ENCODE measurements at regions not wholly inside any gene's neighbourhood (a gene's known extent, or its start where the extent isn't known, plus 50 kb on each side); places are given as distances from the start of the nearest gene placed in this dataset.

GRCh38 chr11:92329137-92329536 is 104.5 kb downstream of the FAT3 start:
- Histone ChIP-seq H3K9ac (ENCODE audit: insufficient read depth, low read length) (no peak overlapping the region), H3K4me2 (ENCODE audit: extremely low read depth, insufficient read depth, low read length) (no peak overlapping the region), H3K4me3 (replicated peaks in 1 of 4; ENCODE audit: control extremely low read depth in 1 of 4, insufficient read depth in 1 of 4, low read depth in 3 of 4, low read length in 4 of 4) (no peak overlapping the region), H3K4me1 (ENCODE audit: control insufficient read depth, extremely low read depth, insufficient read depth, low read length) (no peaks in the 10 kb centered on the region), H3K36me3 (ENCODE audit: control insufficient read depth, insufficient read depth, low read length) (no peaks in the 10 kb centered on the region), H2AFZ (ENCODE audit: low read length) (no peak overlapping the region), H3K27ac (ENCODE audit: insufficient read depth, low read length) (no peak overlapping the region), H4K20me1 (ENCODE audit: control insufficient read depth, extremely low read depth, insufficient read depth, low read length) (no peaks in the 10 kb centered on the region), H3K27me3 (ENCODE audit: control insufficient read depth, insufficient read depth, low read length) (no peaks in the 10 kb centered on the region), H3K9me3 (ENCODE audit: control insufficient read depth, insufficient read depth, low read depth, low read length) (no peaks in the 10 kb centered on the region), H3K79me2 (ENCODE audit: control insufficient read depth, insufficient read depth, low read length) (no peaks in the 10 kb centered on the region)
- no peak for DNase-seq (ENCODE audit: low read depth in 2 of 2)
- TF ChIP-seq EZH2 (IDR thresholded peaks at IDR 0.05; ENCODE audit: low read length, missing control alignments): no peak
- no peak for TF ChIP-seq CTCF (conservative IDR thresholded peaks at IDR 0.05 in 1 of 2, IDR thresholded peaks at IDR 0.05 in 1 of 2; ENCODE audit: low read depth in 1 of 2, low read length in 2 of 2)

DNA sequence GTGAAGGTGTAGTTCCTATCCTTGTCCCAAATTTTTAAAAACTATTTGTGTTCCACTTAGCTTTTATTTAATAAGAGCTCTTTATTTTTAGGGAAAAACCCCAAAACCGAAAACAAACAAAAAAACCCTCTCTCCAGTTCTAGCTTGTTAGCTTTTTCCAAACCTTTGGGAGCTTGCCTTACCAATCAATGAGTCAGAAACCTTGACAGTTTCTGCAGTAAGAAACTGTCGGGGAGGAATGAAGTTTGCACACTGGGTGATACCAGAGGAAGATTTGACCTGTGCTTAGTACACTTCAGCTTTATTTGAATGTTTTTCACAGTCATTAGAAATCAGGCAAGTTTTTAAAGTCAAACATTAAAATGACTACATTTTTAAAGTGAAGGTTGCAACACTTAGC is 105.0 kb downstream of the FAT3 start:
- no peak overlapping the region for H3K4me2 ChIP-seq (ENCODE audit: extremely low read depth, insufficient read depth, low read length)
- H3K36me3 ChIP-seq (ENCODE audit: control insufficient read depth, insufficient read depth, low read length): no peaks in the 10 kb centered on the region
- H3K4me1 ChIP-seq (ENCODE audit: control insufficient read depth, extremely low read depth, insufficient read depth, low read length): no peaks in the 10 kb centered on the region

GRCh38 chr11:92330114-92330513 is 105.5 kb downstream of the FAT3 start:
- Histone ChIP-seq H3K9ac (ENCODE audit: insufficient read depth, low read length) (no peak overlapping the region), H2AFZ (ENCODE audit: low read length) (no peak overlapping the region), H3K4me1 (ENCODE audit: control insufficient read depth, extremely low read depth, insufficient read depth, low read length) (no peaks in the 10 kb centered on the region), H3K36me3 (ENCODE audit: control insufficient read depth, insufficient read depth, low read length) (no peaks in the 10 kb centered on the region), H3K4me3 (replicated peaks in 1 of 4; ENCODE audit: control extremely low read depth in 1 of 4, insufficient read depth in 1 of 4, low read depth in 3 of 4, low read length in 4 of 4) (no peak overlapping the region), H3K9me3 (ENCODE audit: control insufficient read depth, insufficient read depth, low read depth, low read length) (no peaks in the 10 kb centered on the region), H4K20me1 (ENCODE audit: control insufficient read depth, extremely low read depth, insufficient read depth, low read length) (no peaks in the 10 kb centered on the region), H3K27ac (ENCODE audit: insufficient read depth, low read length) (no peak overlapping the region), H3K79me2 (ENCODE audit: control insufficient read depth, insufficient read depth, low read length) (no peaks in the 10 kb centered on the region), H3K27me3 (ENCODE audit: control insufficient read depth, insufficient read depth, low read length) (no peaks in the 10 kb centered on the region), H3K4me2 (ENCODE audit: extremely low read depth, insufficient read depth, low read length) (no peak overlapping the region)
- no peak for TF ChIP-seq EZH2 (IDR thresholded peaks at IDR 0.05; ENCODE audit: low read length, missing control alignments)
- no peak for TF ChIP-seq CTCF (conservative IDR thresholded peaks at IDR 0.05 in 1 of 2, IDR thresholded peaks at IDR 0.05 in 1 of 2; ENCODE audit: low read depth in 1 of 2, low read length in 2 of 2)
- DNase-seq (ENCODE audit: low read depth in 2 of 2): peak in 1 of 2 donors; percentile 39

More for the DNA sequence above, 105.0 kb downstream of the FAT3 start:
- H3K27me3 ChIP-seq (ENCODE audit: control insufficient read depth, insufficient read depth, low read length): no peaks in the 10 kb centered on the region
- H2AFZ ChIP-seq (ENCODE audit: low read length): no peak overlapping the region
- H4K20me1 ChIP-seq (ENCODE audit: control insufficient read depth, extremely low read depth, insufficient read depth, low read length): no peaks in the 10 kb centered on the region
- TF ChIP-seq CTCF (conservative IDR thresholded peaks at IDR 0.05 in 1 of 2, IDR thresholded peaks at IDR 0.05 in 1 of 2; ENCODE audit: low read depth in 1 of 2, low read length in 2 of 2) (no peak), EZH2 (IDR thresholded peaks at IDR 0.05; ENCODE audit: low read length, missing control alignments) (no peak)
- peak; percentile 62 to 75 for DNase-seq (ENCODE audit: low read depth in 2 of 2)
- no peaks in the 10 kb centered on the region for H3K9me3 ChIP-seq (ENCODE audit: control insufficient read depth, insufficient read depth, low read depth, low read length)
- H3K27ac ChIP-seq (ENCODE audit: insufficient read depth, low read length): no peak overlapping the region
- H3K4me3 ChIP-seq (replicated peaks in 1 of 4; ENCODE audit: control extremely low read depth in 1 of 4, insufficient read depth in 1 of 4, low read depth in 3 of 4, low read length in 4 of 4): no peak overlapping the region
- H3K9ac ChIP-seq (ENCODE audit: insufficient read depth, low read length): no peak overlapping the region
- no peaks in the 10 kb centered on the region for H3K79me2 ChIP-seq (ENCODE audit: control insufficient read depth, insufficient read depth, low read length)
